ENCODE measurements at regions not wholly inside any gene's neighbourhood (a gene's known extent, or its start where the extent isn't known, plus 50 kb on each side); places are given as distances from the start of the nearest gene placed in this dataset.
"Not testable (repeated sequence)": the region's sequence is repeated elsewhere in the genome, so short reads cannot be mapped to it uniquely, and the experiment has no call there.

GRCh38 chr9:15113288-15113687 lies 193.7 kb downstream of the TTC39B start:
- no peak for DNase-seq

- DNase-seq = no peak
These were observed 195.9 kb downstream of the TTC39B start for GRCh38 chr9:15111071-15111470.

GRCh38 chr9:15104826-15105420 lies 194.7 kb upstream of the FREM1 start:
- peak; percentile 2 for DNase-seq

GRCh38 chr9:15103290-15103689 lies 193.1 kb upstream of the FREM1 start:
- no peak for DNase-seq

GRCh38 chr9:15101095-15101494 lies 190.9 kb upstream of the FREM1 start:
- no peak for DNase-seq

- DNase-seq = no peak
These were observed 190.3 kb upstream of the FREM1 start for GRCh38 chr9:15100571-15100970.

GRCh38 chr9:15096972-15097371 lies 186.7 kb upstream of the FREM1 start:
- no peak for DNase-seq

- no peak for DNase-seq
These were observed 176.6 kb upstream of the FREM1 start for GRCh38 chr9:15086778-15087324.

- no peak for DNase-seq
These were observed 176.0 kb upstream of the FREM1 start for GRCh38 chr9:15086156-15086763.

- no peak for DNase-seq
These were observed 171.0 kb upstream of the FREM1 start for GRCh38 chr9:15081021-15081753.

- no peak for DNase-seq
These were observed 170.2 kb upstream of the FREM1 start for GRCh38 chr9:15080401-15080800.

- DNase-seq = no peak
These were observed 169.8 kb upstream of the FREM1 start for GRCh38 chr9:15079989-15080388.

GRCh38 chr9:15077946-15078729 lies 167.9 kb upstream of the FREM1 start:
- DNase-seq = no peak

DNA sequence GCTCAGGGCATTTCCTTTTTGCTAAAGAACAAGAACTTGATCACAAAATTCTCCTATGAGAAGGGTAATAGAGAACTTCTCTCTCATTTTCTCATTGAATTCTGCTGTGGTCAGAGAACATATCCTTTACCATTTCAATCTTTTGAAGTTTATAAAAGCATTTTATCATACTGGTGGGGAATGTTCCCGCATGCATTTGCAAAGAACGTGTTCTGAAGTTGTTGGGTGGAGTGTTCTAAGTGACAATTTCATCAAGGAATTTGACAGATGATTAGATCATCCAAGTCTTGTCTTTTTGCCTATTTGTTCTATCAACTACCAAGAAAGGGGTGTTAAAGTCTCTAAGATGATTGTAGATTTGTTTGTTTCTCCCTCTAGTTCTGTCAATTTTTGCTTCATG lies 163.4 kb upstream of the FREM1 start:
- no peak for DNase-seq

DNA sequence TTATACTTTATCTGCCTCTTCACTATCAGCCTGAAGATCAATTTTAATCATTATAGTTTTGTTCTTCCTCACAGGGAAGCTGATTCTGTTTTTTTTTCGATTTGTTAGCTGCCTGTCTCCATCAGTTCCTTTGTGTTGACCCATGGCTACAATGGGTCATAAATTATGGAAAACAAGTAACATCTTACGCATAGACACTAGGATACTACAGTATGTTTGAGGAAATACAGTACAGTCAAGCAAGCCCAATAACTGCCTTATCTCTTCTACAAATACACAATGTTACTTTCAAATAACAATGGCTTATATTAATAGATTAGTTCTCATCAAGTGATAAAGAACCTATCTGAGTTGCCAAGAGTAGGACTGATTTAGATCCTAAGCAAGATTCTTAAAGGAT lies 160.5 kb upstream of the FREM1 start:
- no peak for DNase-seq

- DNase-seq = no peak
These were observed 158.9 kb upstream of the FREM1 start for GRCh38 chr9:15069106-15069505.

DNA sequence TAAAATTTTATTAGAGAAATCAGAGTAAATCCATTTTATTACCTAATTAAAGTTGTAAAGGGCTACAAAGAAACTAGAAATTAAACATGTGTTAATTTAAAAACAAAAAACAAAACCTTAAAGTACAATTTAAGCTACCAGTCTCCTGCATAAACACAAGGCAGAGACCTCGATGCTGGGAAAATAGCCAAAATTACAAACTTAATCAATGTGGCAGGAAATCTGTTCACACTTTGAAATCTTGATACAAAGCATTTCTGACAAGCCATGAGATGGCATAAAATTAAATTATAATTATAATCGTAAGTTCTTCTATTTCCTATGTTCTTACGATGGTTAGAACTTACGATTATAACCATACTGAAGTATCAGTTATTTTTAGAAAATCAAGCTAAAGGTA lies 158.0 kb upstream of the FREM1 start:
- DNase-seq = no peak

GRCh38 chr9:15059003-15059402 lies 148.8 kb upstream of the FREM1 start:
- no peak for DNase-seq

GRCh38 chr9:15058236-15058635 lies 148.0 kb upstream of the FREM1 start:
- DNase-seq = no peak

GRCh38 chr9:15055284-15055683 lies 145.1 kb upstream of the FREM1 start:
- DNase-seq = not testable (repeated sequence)

DNA sequence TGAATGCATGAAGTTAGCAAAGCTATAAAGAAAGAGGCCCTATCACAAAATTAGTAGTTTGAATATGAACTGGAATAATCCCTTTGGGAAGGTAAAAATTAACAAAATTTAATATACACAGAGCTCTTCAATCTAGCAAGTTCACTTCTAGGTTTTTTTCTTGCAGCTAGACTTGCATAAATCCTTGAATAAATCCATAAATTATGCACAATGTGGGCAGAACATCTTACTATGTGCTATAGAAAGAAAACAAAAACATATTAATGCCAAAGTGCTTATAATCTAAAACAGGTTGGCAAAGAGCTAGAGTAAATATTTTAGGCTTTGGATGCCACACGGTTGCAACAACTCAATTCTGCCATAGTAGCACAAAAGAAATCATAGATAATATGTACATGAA lies 138.5 kb upstream of the FREM1 start:
- DNase-seq = no peak

- no peak for DNase-seq
These were observed 136.9 kb upstream of the FREM1 start for GRCh38 chr9:15047028-15047551.

- no peak for DNase-seq
These were observed 123.1 kb upstream of the FREM1 start for GRCh38 chr9:15033316-15033715.

All from activated effector memory CD4-positive, alpha-beta T cell treated with Interleukin-2 at 50 U/mL for 16 hours (primary cell).